ENCODE measurements at regions not wholly inside any gene's neighbourhood (a gene's known extent, or its start where the extent isn't known, plus 50 kb on each side); places are given as distances from the start of the nearest gene placed in this dataset.

DNA sequence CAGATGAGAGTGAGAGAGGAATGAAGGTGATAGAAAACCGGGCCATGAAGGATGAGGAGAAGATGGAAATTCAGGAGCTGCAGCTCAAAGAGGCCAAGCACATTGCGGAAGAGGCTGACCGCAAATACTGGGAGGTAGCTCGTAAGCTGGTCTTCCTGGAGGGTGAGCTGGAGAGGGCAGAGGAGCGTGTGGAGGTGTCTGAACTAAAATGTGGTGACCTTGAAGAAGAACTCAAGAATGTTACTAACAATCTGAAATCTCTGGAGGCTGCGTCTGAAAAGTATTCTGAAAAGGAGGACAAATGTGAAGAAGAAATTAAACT is 88.9 kb downstream of the EOMES start:
- in situ Hi-C loops (cut with MboI; ENCODE audit: low sequenced_read_pairs, unreplicated experiment): no loop called here
- no peak for DNase-seq (ENCODE audit: low spot score)
- TF ChIP-seq, protein P1, sequence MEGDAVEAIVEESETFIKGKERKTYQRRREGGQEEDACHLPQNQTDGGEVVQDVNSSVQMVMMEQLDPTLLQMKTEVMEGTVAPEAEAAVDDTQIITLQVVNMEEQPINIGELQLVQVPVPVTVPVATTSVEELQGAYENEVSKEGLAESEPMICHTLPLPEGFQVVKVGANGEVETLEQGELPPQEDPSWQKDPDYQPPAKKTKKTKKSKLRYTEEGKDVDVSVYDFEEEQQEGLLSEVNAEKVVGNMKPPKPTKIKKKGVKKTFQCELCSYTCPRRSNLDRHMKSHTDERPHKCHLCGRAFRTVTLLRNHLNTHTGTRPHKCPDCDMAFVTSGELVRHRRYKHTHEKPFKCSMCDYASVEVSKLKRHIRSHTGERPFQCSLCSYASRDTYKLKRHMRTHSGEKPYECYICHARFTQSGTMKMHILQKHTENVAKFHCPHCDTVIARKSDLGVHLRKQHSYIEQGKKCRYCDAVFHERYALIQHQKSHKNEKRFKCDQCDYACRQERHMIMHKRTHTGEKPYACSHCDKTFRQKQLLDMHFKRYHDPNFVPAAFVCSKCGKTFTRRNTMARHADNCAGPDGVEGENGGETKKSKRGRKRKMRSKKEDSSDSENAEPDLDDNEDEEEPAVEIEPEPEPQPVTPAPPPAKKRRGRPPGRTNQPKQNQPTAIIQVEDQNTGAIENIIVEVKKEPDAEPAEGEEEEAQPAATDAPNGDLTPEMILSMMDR (IDR thresholded peaks at IDR 0.05; ENCODE audit: borderline replicate concordance, control extremely low read depth, extremely low read depth, insufficient read depth, missing control alignments): no peak

DNA sequence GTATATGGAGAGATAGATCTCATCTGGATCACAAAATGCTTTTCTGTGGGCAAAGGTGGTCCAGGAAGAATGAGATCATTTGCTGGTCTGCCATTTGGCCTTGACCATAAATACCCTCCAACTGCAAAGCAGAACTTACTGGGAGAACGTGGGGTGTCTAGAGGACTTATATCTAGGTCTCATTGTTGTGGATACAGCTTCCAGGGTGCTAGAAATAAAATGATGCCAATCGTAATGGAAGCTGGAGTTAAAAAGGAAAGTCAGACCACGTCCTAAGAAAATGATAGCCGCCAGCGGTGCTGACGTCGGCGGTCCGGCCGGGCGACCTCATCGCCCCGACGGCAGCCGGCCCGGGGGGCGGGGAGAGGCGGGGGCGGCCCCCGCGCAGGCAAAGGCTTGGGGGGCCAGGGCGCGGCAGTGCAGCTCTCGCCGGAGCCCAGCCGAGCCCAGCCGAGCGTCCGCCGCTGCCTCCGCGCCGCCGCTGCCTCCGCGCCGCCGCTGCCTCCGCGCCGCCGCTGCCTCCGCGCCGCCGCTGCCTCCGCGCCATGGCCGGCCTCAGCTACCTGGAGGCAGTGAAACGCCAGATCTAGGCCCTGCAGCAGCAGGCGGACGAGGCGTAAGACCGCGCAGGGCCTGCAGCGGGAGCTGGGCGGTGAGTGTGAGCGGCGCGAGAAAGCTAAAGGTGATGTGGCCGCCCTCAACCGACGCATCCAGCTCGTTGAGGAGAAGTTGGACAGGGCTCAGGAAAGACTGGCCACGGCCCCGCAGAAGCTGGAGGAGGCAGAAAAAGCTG is 89.5 kb downstream of the EOMES start:
- DNase-seq (ENCODE audit: low spot score): peak; percentile 70
- in situ Hi-C loops (cut with MboI; ENCODE audit: low sequenced_read_pairs, unreplicated experiment): no loop called here
- TF ChIP-seq, protein P1 (IDR thresholded peaks at IDR 0.05; ENCODE audit: borderline replicate concordance, control extremely low read depth, extremely low read depth, insufficient read depth, missing control alignments): no peak

DNA sequence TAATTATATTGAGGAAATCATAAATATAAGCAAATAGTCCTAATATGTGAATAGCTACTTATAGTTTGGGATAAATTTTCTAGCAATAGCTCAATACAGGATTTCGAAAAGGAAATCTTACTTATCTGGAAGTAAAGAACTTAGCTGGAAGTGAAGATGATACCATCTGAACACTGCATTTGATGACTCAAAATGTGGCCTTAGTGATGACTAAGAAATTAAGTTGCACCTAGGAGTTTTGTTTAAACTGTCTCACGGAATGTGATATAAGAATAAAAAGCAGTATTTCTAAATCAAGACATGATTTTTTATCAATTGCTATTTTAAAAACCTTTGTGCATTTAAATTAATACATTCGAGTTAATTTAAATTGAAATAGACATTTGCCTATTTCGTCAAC is 91.2 kb downstream of the EOMES start:
- peak; percentile 27 for DNase-seq (ENCODE audit: low spot score)
- in situ Hi-C loops (cut with MboI; ENCODE audit: low sequenced_read_pairs, unreplicated experiment): no loop called here

DNA sequence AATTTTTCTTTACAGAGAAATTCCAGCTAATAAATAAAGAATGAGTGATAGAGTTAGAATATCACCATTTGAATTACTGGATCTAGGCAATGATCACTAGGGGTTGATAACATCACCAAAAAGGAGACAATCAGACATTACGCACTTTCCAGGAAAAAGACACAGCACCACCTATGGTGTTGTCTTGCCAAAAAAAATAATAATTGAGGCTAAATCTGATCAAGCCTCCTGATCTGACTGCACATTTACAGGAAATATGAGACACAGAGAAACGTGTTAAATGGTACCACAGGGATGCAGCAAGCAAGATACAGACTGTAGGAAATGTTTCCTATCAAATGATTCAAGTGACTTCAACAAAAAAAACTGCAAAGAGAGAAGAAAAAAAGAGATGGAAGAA is 92.8 kb downstream of the EOMES start:
- TF ChIP-seq, protein P1 (IDR thresholded peaks at IDR 0.05; ENCODE audit: borderline replicate concordance, control extremely low read depth, extremely low read depth, insufficient read depth, missing control alignments): no peak
- DNase-seq (ENCODE audit: low spot score): no peak
- in situ Hi-C loops (cut with MboI; ENCODE audit: low sequenced_read_pairs, unreplicated experiment): no loop called here

More for the DNA sequence above, 91.2 kb downstream of the EOMES start:
- TF ChIP-seq, protein P1 (IDR thresholded peaks at IDR 0.05; ENCODE audit: borderline replicate concordance, control extremely low read depth, extremely low read depth, insufficient read depth, missing control alignments): no peak

DNA sequence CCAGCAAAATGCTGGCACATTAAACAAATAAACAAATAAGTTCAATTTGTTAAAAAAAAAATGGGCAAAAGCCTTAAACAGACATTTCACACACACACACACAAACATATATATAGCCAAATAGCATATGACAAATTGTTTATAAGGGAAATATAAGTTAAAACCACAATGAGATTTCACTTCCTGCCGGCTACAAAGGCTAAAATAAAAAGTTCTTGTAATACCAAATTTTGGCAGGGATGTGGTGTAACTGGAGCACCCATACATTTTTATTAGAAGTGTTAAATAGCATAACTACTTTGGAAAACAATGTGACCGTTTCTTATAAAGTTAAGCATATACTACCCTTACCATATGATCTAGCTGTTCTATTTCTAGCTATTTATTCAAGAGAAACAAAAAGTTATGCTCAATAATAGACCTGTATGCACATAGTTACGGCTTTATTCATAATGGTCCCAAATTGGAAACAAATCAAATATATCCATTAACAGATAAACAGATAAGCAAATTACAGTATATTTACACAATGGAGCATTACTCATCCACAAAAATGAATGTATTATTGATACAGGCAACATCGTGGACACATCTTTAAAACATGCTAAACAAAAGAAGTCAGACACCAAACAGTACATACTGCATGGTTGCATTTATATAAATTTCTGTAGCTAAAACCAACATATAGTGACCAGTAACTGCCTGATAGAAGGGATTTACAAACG is 93.9 kb downstream of the EOMES start:
- in situ Hi-C loops (cut with MboI; ENCODE audit: low sequenced_read_pairs, unreplicated experiment): no loop called here
- DNase-seq (ENCODE audit: low spot score): no peak

DNA sequence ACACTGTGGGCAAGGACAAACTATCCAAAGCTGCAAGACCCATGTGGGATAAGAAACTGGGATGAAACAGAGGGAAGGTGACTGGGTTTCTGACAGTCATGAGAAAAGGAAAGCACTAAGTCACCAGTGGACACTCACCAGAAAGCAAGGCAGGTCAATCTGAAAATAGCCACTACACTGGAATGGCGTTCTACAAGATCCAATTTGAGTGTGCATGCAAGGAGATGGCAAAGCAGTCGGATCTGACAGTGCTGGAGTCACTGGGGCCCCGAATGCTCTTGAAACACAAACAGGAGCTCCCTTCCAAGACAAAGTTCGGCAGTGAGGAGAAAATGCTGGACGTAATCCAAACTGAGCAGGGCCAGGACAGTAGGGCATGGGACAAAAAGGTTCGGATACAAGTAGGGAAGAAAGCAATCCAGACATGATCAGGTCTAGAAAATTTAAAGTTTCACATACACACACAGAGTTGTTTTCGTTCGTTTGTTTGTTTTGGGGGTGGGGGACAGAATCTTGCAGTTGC is 95.5 kb downstream of the EOMES start:
- DNase-seq (ENCODE audit: low spot score): no peak
- in situ Hi-C loops (cut with MboI; ENCODE audit: low sequenced_read_pairs, unreplicated experiment): no loop called here

More for the DNA sequence above, 93.9 kb downstream of the EOMES start:
- TF ChIP-seq, protein P1 (IDR thresholded peaks at IDR 0.05; ENCODE audit: borderline replicate concordance, control extremely low read depth, extremely low read depth, insufficient read depth, missing control alignments): no peak

More for the DNA sequence above, 95.5 kb downstream of the EOMES start:
- TF ChIP-seq, protein P1 (IDR thresholded peaks at IDR 0.05; ENCODE audit: borderline replicate concordance, control extremely low read depth, extremely low read depth, insufficient read depth, missing control alignments): no peak
